ENCODE measurements at regions not wholly inside any gene's neighbourhood (a gene's known extent, or its start where the extent isn't known, plus 50 kb on each side); places are given as distances from the start of the nearest gene placed in this dataset.
"Not testable (repeated sequence)": the region's sequence is repeated elsewhere in the genome, so short reads cannot be mapped to it uniquely, and the experiment has no call there.

DNA sequence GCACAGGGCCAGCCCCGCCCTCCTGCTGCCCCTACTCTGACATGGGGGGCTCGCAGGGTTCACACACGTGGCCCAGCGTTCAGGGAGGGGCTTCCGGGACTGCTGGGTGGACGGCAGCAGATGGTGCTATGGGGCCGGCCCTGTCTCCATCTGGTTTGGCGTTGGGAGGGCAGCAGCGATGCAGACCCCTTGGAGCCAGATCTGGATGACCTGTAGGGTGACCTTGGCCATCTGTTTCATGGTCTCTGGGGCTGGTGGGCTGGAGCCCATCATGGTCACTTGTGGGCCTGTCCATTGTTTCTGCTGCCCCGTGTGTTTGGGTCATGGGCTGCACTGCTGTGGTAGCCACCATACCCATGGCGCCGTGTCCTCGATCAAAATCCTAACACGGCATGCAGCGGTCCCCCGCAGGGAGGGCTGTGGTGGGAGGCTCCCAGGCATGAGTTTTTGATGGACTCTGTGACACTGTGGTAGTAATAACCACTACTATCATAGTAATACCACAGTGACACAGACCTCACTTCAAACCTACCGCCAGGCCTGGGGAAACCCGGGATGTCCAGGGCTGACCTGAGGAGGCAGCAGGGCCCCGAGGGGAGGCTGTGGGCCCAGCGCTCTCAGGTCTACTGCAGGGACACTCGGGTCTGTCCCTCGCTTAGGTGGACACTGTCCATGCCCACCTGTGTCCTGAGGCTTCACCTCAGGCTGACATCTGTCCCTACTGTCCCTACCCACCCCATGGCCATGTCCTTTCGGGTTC, 359.4 kb downstream of the TMEM121 start:
- peak in 1 of 3 donors; percentile 25 for ATAC-seq
- intact Hi-C loops (cut with micrococcal nuclease), result no loop called here
- no peak overlapping the region for H3K4me3 Mint-ChIP-seq

DNA sequence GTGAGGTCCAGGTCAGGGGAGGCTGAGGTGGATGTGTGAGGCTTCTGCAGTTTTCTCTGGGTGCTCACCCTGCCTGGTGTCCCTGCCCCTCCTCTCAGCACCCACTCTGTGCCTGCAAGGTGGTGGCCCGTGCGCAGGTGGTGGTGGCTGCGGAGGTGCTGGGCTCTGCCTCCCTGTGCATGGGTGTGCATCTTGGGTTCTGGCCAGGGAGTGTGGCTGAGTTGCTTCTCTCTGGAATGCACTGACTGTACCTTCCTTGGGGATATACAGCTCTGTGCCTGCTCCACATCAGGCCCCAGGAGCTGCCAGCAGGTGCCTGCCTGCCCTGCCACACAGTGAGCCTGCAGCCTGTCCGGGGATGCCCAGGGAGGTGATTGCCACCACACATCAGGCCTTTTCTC, 360.4 kb downstream of the TMEM121 start:
- H3K4me3 ChIP-seq (ENCODE audit: low read length); H3K4me1 Mint-ChIP-seq; ATAC-seq; H3K27ac Mint-ChIP-seq; H3K36me3 Mint-ChIP-seq; intact Hi-C loops (cut with micrococcal nuclease); H3K4me1 ChIP-seq (ENCODE audit: control insufficient read depth, insufficient read depth, low read length); H3K9me3 Mint-ChIP-seq; H3K27me3 ChIP-seq (ENCODE audit: control insufficient read depth, insufficient read depth, low read length); H3K27ac ChIP-seq (ENCODE audit: low read length); H3K36me3 ChIP-seq (ENCODE audit: control insufficient read depth, insufficient read depth, low read length); H3K4me3 Mint-ChIP-seq; H3K9me3 ChIP-seq (ENCODE audit: control insufficient read depth, insufficient read depth, low read length): not testable (repeated sequence)
- H3K27me3 Mint-ChIP-seq (ENCODE audit: low read depth in 2 of 2), result peaks cover 8 to 17% of the 10 kb centered on the region in 2 donors
- 84% methylated on average over 4 of the region's 4 CpGs for WGBS (ENCODE audit: insufficient coverage)
- DNase-seq, result peak in 1 of 2 donors; percentile 9

More for the DNA sequence above, 359.4 kb downstream of the TMEM121 start:
- peaks cover 8 to 17% of the 10 kb centered on the region in 2 donors for H3K27me3 Mint-ChIP-seq (ENCODE audit: low read depth in 2 of 2)
- Histone ChIP-seq H3K4me1 (ENCODE audit: control insufficient read depth, insufficient read depth, low read length) (peaks cover 8% of the 10 kb centered on the region), H3K27me3 (ENCODE audit: control insufficient read depth, insufficient read depth, low read length) (no peaks in the 10 kb centered on the region), H3K36me3 (ENCODE audit: control insufficient read depth, insufficient read depth, low read length) (no peaks in the 10 kb centered on the region), H3K9me3 (ENCODE audit: control insufficient read depth, insufficient read depth, low read length) (no peaks in the 10 kb centered on the region), H3K4me3 (ENCODE audit: low read length) (no peak overlapping the region), H3K27ac (ENCODE audit: low read length) (no peak overlapping the region)
- DNase-seq, result peak in 1 of 2 donors; percentile 12
- no peak overlapping the region for H3K27ac Mint-ChIP-seq
- H3K4me1 Mint-ChIP-seq, result no peaks in the 10 kb centered on the region
- no peaks in the 10 kb centered on the region for H3K9me3 Mint-ChIP-seq
- whole genome bisulfite sequencing (ENCODE audit: insufficient coverage), result 52% methylated on average over 23 of the region's 23 CpGs
- no peaks in the 10 kb centered on the region for H3K36me3 Mint-ChIP-seq
- TF ChIP-seq, protein P1, sequence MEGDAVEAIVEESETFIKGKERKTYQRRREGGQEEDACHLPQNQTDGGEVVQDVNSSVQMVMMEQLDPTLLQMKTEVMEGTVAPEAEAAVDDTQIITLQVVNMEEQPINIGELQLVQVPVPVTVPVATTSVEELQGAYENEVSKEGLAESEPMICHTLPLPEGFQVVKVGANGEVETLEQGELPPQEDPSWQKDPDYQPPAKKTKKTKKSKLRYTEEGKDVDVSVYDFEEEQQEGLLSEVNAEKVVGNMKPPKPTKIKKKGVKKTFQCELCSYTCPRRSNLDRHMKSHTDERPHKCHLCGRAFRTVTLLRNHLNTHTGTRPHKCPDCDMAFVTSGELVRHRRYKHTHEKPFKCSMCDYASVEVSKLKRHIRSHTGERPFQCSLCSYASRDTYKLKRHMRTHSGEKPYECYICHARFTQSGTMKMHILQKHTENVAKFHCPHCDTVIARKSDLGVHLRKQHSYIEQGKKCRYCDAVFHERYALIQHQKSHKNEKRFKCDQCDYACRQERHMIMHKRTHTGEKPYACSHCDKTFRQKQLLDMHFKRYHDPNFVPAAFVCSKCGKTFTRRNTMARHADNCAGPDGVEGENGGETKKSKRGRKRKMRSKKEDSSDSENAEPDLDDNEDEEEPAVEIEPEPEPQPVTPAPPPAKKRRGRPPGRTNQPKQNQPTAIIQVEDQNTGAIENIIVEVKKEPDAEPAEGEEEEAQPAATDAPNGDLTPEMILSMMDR (IDR thresholded peaks at IDR 0.05), result no peak

DNA sequence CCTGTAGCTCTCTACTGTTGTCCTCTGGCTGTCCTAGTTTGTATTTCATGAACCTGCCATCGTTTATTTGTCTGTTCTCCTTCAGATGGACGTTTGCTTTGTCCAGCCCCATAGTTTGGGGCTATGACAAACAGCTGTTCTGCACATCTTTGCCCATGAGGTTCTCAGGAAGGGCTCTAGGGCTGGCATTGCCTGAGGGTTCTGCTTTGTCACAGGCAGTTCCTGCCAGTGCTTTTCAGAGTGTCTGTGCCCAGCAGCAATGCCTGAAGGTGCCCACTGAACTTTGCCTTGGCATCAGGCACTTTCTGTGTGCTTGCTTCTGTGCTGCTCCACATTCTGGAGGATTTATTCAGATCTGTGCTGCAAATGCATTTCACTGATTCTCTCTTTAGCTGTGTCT, 361.3 kb downstream of the TMEM121 start:
- Histone ChIP-seq H3K4me1 (ENCODE audit: control insufficient read depth, insufficient read depth, low read length) (peaks cover 8% of the 10 kb centered on the region), H3K36me3 (ENCODE audit: control insufficient read depth, insufficient read depth, low read length) (no peaks in the 10 kb centered on the region), H3K27ac (ENCODE audit: low read length) (no peak overlapping the region), H3K9me3 (ENCODE audit: control insufficient read depth, insufficient read depth, low read length) (no peaks in the 10 kb centered on the region), H3K27me3 (ENCODE audit: control insufficient read depth, insufficient read depth, low read length) (no peaks in the 10 kb centered on the region), H3K4me3 (ENCODE audit: low read length) (no peak overlapping the region)
- H3K4me1 Mint-ChIP-seq, result no peaks in the 10 kb centered on the region
- TF ChIP-seq, protein P1 (IDR thresholded peaks at IDR 0.05), result no peak
- no peak overlapping the region for H3K4me3 Mint-ChIP-seq
- H3K9me3 Mint-ChIP-seq, result no peaks in the 10 kb centered on the region
- intact Hi-C loops (cut with micrococcal nuclease), result no loop called here
- H3K27ac Mint-ChIP-seq, result no peak overlapping the region
- no peak for DNase-seq
- no peak for ATAC-seq
- H3K36me3 Mint-ChIP-seq, result no peaks in the 10 kb centered on the region
- 7% methylated on average over 2 of the region's 2 CpGs for WGBS (ENCODE audit: insufficient coverage)
- H3K27me3 Mint-ChIP-seq (ENCODE audit: low read depth in 2 of 2), result peaks cover 8 to 17% of the 10 kb centered on the region in 2 donors

DNA sequence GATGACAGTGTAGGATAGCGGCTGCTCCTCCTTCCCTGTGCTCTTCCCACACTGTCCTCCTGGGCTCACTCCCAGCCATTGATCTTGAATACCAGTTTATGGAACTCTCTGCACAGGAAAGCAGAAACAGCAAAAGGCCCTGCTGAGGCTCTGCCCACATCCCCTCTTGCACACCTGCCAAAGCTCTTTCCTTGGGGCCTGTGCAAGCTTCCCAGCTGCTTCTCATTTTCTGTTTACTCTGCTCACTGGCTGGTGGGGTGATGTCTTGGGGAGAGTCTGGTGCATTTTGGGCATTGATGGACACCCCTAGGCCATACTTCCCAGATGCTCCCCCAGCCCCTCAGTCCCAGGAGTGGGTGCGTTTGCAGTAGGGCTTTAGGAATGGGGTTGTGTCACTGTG, 361.8 kb downstream of the TMEM121 start:
- Mint-ChIP-seq H3K27ac (no peak overlapping the region), H3K36me3 (no peaks in the 10 kb centered on the region), H3K27me3 (ENCODE audit: low read depth in 2 of 2) (peaks cover 8 to 17% of the 10 kb centered on the region in 2 donors), H3K9me3 (no peaks in the 10 kb centered on the region), H3K4me1 (no peaks in the 10 kb centered on the region), H3K4me3 (no peak overlapping the region)
- peaks cover 8% of the 10 kb centered on the region for H3K4me1 ChIP-seq (ENCODE audit: control insufficient read depth, insufficient read depth, low read length)
- H3K36me3 ChIP-seq (ENCODE audit: control insufficient read depth, insufficient read depth, low read length), result no peaks in the 10 kb centered on the region
- DNase-seq (peak in 1 of 2 donors; percentile 1), ATAC-seq (no peak)
- H3K9me3 ChIP-seq (ENCODE audit: control insufficient read depth, insufficient read depth, low read length), result no peaks in the 10 kb centered on the region
- TF ChIP-seq, protein P1 (IDR thresholded peaks at IDR 0.05), result no peak
- H3K27ac ChIP-seq (ENCODE audit: low read length), result no peak overlapping the region
- 78% methylated on average over 1 of the region's 2 CpGs for WGBS (ENCODE audit: insufficient coverage)
- no peak overlapping the region for H3K4me3 ChIP-seq (ENCODE audit: low read length)
- intact Hi-C loops (cut with micrococcal nuclease), result no loop called here
- H3K27me3 ChIP-seq (ENCODE audit: control insufficient read depth, insufficient read depth, low read length), result no peaks in the 10 kb centered on the region

All from natural killer cell (primary cell).